ENCODE measurements at regions not wholly inside any gene's neighbourhood (a gene's known extent, or its start where the extent isn't known, plus 50 kb on each side); places are given as distances from the start of the nearest gene placed in this dataset.

- CTCF ChIA-PET: no interaction called here
- no peaks in the 10 kb centered on the region for H3K36me3 ChIP-seq (ENCODE audit: control insufficient read depth in 2 of 2, insufficient read depth in 1 of 2, low read length in 2 of 2)
- no peaks in the 10 kb centered on the region for H3K4me1 ChIP-seq (ENCODE audit: control insufficient read depth, insufficient read depth, low read length)
- POLR2A ChIA-PET: no interaction called here
- no peak overlapping the region for H3K27ac ChIP-seq (ENCODE audit: extremely low read depth, low read depth, low read length)
- no peaks in the 10 kb centered on the region for H3K9me3 ChIP-seq (ENCODE audit: control insufficient read depth, insufficient read depth, low read depth, low read length)
- H3K4me3 ChIP-seq (ENCODE audit: low read depth, low read length): no peak overlapping the region
- TF ChIP-seq KLF17 (tag by site-specific recombination; IDR thresholded peaks at IDR 0.05) (no peak), ZBTB21 (tag by site-specific recombination; IDR thresholded peaks at IDR 0.05) (no peak), ELK4 (IDR thresholded peaks at IDR 0.05; ENCODE audit: borderline replicate concordance, low read depth, low read length) (no peak), ZNF266 (tag by site-specific recombination; IDR thresholded peaks at IDR 0.05; ENCODE audit: low read depth) (no peak), ZNF692 (tag by site-specific recombination; IDR thresholded peaks at IDR 0.05) (no peak), ZNF548 (tag by site-specific recombination; IDR thresholded peaks at IDR 0.05) (no peak), ZNF394 (tag by site-specific recombination; IDR thresholded peaks at IDR 0.05; ENCODE audit: borderline replicate concordance) (no peak)
These were observed 75.2 kb upstream of the FREM1 start for GRCh38 chr9:14985419-14985818.

GRCh38 chr9:14983599-14983998, 73.4 kb upstream of the FREM1 start:
- TF ChIP-seq ZNF645 (tag by site-specific recombination; IDR thresholded peaks at IDR 0.05) (no peak), KLF10 (tag by site-specific recombination; IDR thresholded peaks at IDR 0.05) (no peak), ZNF677 (tag by site-specific recombination; IDR thresholded peaks at IDR 0.05) (no peak), REST (tag by site-specific recombination; IDR thresholded peaks at IDR 0.05) (no peak), ZSCAN5A (tag by site-specific recombination; IDR thresholded peaks at IDR 0.05) (no peak)
- ChIA-PET POLR2A (no interaction called here), CTCF (no interaction called here)
- Histone ChIP-seq H3K36me3 (ENCODE audit: control insufficient read depth in 2 of 2, insufficient read depth in 1 of 2, low read length in 2 of 2) (no peaks in the 10 kb centered on the region), H3K27ac (ENCODE audit: extremely low read depth, low read depth, low read length) (no peak overlapping the region), H3K4me1 (ENCODE audit: control insufficient read depth, insufficient read depth, low read length) (no peaks in the 10 kb centered on the region), H3K4me3 (ENCODE audit: low read depth, low read length) (no peak overlapping the region), H3K9me3 (ENCODE audit: control insufficient read depth, insufficient read depth, low read depth, low read length) (no peaks in the 10 kb centered on the region)
